NCI-H1105 treated with DMSO at 0.1 percent for 48 hours (cell line): ENCODE measurements at regions not wholly inside any gene's neighbourhood (a gene's known extent, or its start where the extent isn't known, plus 50 kb on each side); places are given as distances from the start of the nearest gene placed in this dataset.

Source experiments
- DNase-seq: peaks from one replicate; lab custom pipeline; 2025; lab: John Stamatoyannopoulos, UW

GRCh38 chr5:167128581-167128980, 1162.9 kb upstream of the WWC1 start:
- no peak for DNase-seq

DNA sequence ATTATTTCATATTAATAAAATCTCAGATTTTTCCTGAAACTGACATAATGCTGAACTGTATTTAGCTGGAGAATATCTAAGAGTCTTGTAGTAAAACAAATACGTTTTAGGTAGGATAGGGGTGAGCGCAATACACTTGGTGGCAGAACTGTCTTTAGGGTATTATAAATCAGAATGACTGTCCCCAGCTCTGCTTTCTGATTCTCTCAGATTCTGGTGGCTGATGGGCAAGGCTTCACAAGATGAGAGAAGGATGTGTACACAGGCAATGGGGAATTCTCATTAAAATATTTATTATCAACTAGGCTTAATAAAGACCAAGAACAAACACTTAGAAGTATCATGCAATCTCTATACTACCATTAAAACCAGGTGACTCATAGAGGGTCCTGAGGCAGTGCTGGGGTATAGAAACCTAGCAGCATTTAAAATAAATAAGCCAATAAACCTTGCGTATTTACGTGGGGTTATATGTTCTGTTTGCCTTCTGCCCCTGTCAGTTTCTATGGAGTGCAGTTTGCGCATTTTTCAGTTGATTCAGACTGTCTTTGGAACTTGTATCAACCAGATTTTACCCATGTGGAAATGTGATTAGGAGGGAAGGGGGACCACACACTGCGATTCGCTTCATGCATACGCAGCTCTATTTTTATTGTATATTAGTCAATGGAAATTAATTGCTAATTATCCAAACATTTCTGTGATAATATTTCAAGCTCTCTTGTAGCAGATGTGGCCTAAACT, 1150.7 kb upstream of the WWC1 start:
- DNase-seq: no peak

GRCh38 chr5:167143716-167144115, 1147.7 kb upstream of the WWC1 start:
- DNase-seq: no peak

GRCh38 chr5:167145841-167146240, 1145.6 kb upstream of the WWC1 start:
- no peak for DNase-seq

DNA sequence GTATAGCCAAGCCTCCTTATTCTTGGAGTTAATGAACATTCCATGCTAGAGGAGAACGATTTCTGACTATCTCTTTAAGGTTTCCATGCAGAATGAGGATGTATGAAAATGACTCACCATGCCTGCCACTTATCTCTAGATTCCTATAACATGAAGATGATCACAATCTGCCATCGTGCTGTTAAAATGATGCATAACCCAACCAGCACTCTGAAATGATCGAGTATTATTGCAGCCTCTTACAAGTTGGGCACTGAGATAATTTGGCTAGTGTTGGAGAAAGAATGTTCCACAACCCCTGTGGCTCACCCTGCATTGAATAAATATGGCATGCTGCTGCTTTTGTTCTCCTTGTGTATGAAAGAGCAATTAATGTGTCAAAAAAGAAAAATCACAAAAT, 1143.6 kb upstream of the WWC1 start:
- DNase-seq: no peak

GRCh38 chr5:167150661-167151060, 1140.8 kb upstream of the WWC1 start:
- DNase-seq: no peak

DNA sequence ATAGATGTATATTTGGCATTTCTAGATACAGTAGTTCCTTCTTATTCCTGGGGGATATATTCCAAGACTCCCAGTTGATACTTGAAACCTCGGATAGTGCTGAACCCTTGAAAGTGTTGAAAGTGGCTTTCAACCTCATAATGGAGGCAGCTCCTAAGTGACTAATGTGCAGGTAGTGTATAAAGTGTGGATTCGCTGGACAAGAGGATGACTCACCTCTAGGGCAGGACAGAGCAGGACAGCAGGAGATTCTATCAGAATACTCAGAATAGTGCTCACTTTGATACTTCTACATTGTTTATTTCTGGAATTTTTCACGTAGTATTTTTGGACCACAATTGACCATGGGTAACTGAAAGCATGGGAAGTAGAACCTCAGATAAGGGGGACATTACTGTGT, 1138.9 kb upstream of the WWC1 start:
- DNase-seq: no peak

- DNase-seq: no peak
Measured at GRCh38 chr5:167155387-167156005, 1135.9 kb upstream of the WWC1 start.

DNA sequence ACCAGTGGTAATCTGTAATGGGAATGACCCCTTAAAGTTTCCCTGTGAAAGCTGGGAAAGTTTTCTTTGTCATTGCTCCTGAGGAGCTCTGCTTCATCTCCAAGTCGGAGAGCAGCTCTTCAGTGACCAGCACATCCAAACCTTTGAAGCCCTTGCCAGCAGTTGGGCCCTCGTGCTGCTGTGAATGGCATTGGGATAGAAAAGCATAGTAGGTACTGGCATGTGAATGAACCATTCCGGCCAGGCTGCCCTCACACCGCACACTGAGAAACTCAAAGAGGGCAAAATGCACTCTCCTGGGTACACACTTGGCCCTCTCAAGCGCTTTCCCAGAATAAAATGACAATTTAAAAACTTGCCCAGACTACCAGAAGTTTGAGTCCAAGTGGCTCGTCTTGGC, 1135.0 kb upstream of the WWC1 start:
- no peak for DNase-seq

GRCh38 chr5:167158588-167158987, 1132.9 kb upstream of the WWC1 start:
- DNase-seq: no peak

GRCh38 chr5:167160388-167160787, 1131.1 kb upstream of the WWC1 start:
- DNase-seq: no peak

- no peak for DNase-seq
Measured at GRCh38 chr5:167166696-167167095, 1124.7 kb upstream of the WWC1 start.

GRCh38 chr5:167167191-167167795, 1124.2 kb upstream of the WWC1 start:
- DNase-seq: no peak

DNA sequence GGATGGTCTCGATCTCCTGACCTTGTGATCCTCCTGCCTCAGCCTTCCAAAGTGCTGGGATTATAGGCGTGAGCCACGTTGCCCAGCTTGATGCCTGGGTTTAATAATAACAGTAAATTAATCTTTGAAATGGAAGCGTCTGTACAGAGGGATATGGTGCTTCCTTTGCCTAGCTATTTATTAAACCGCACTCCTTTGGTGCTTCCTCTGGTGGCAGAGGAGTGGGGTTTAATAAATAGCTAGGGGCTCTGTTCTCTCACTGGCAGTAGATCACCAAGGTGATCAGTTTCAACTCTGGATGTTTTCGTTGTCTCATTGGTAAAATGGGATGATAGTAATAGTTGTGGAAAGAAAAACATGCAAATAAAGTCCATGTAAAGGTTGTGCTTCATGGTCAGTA, 1122.5 kb upstream of the WWC1 start:
- no peak for DNase-seq

GRCh38 chr5:167171056-167171455, 1120.4 kb upstream of the WWC1 start:
- DNase-seq: no peak

- DNase-seq: no peak
Measured at GRCh38 chr5:167177736-167178135, 1113.7 kb upstream of the WWC1 start.

DNA sequence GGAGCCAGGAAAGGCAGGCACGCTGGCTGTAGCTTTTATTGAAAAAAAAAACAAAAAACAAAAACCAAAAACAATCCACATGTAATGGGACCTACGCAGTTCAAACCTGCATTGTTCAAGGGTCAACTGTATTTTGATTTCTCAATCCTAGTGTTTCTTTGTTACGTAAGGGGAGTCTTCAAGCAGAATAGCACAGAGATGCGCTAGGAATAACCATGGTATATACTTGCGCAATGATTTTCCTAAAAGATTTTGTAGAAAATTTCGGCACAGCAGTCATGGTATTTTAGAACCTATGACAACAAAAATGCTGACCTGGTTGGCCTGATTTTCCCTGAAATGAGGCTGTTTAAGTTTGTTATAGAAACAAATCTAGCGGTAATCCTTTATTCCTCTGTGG, 1110.5 kb upstream of the WWC1 start:
- no peak for DNase-seq

GRCh38 chr5:167205881-167206280, 1085.6 kb upstream of the WWC1 start:
- DNase-seq: no peak

GRCh38 chr5:167207081-167207480, 1084.4 kb upstream of the WWC1 start:
- no peak for DNase-seq

GRCh38 chr5:167208911-167209310, 1082.5 kb upstream of the WWC1 start:
- DNase-seq: no peak

- no peak for DNase-seq
Measured at GRCh38 chr5:167217097-167217743, 1074.2 kb upstream of the WWC1 start.

DNA sequence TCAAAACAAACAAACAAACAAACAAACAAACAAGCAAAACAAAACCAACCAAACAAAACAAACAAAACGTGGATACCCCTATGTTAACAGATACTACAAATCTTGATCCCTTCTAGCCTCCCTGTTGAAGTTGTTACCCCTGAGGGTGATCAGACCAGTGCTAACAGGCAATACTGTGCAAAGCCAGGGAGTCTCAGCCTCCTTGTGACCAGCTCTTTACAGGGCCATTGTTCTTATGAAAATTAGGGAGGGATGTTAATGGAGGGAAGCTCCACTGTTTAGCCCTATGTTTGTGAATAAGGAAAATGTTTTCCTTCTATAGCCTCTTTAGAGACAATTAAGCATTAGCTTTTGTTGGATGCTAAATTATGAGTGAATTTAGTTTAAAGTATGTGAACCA, 1072.1 kb upstream of the WWC1 start:
- no peak for DNase-seq

GRCh38 chr5:167226386-167226785, 1065.1 kb upstream of the WWC1 start:
- DNase-seq: no peak
